ENCODE measurements at regions not wholly inside any gene's neighbourhood (a gene's known extent, or its start where the extent isn't known, plus 50 kb on each side); places are given as distances from the start of the nearest gene placed in this dataset.

DNA sequence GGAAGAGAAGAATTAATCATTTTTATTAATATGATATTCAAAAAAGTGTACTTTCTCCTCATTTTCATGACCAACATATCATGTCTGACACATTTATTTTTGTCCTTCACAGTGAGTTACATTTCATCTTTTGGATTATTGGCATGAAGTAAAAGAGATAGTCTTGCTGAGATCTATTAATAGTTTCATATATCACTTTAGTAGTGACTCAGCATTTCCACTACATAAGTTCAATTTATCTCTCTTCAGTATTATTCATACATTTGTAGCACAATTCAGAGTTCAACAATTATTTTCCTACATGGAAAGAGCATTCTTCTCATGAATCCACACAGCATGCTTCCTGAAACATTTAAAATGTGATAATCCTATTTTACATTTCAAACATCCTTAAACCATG lies 1461.1 kb downstream of the TECRL start:
- TF ChIP-seq CTCF (IDR thresholded peaks at IDR 0.05; ENCODE audit: low read depth, low read length, poor library complexity, severe bottlenecking): no peak
- TF ChIP-seq EZH2phosphoT487 (IDR thresholded peaks at IDR 0.05; ENCODE audit: borderline replicate concordance, low read length): no peak

Data from DOHH2 (cell line).